Pons (tissue), 1 donor: ENCODE measurements at regions not wholly inside any gene's neighbourhood (a gene's known extent, or its start where the extent isn't known, plus 50 kb on each side); places are given as distances from the start of the nearest gene placed in this dataset.
A peak's percentile ranks its signal among the peaks of the same experiment; 100 is the strongest.

Experiments used
- DNase-seq: peaks from one replicate; pipeline ENCODE4 v3.0.0-alpha.2; 2016; ENCODE audit warnings: low spot score

GRCh38 chr2:200054681-200055468 is 99.5 kb downstream of the MAIP1 start:
- DNase-seq = no peak

GRCh38 chr2:200056105-200056504 is 100.7 kb downstream of the MAIP1 start:
- no peak for DNase-seq

GRCh38 chr2:200063155-200063554 is 107.8 kb downstream of the MAIP1 start:
- no peak for DNase-seq

- DNase-seq = no peak
Observed at GRCh38 chr2:200064879-200065278, 109.5 kb downstream of the MAIP1 start.

- no peak for DNase-seq
Observed at GRCh38 chr2:200065477-200065876, 110.1 kb downstream of the MAIP1 start.

- no peak for DNase-seq
Observed at GRCh38 chr2:200066417-200066816, 111.0 kb downstream of the MAIP1 start.

GRCh38 chr2:200068642-200069041 is 113.3 kb downstream of the MAIP1 start:
- DNase-seq = no peak

DNA sequence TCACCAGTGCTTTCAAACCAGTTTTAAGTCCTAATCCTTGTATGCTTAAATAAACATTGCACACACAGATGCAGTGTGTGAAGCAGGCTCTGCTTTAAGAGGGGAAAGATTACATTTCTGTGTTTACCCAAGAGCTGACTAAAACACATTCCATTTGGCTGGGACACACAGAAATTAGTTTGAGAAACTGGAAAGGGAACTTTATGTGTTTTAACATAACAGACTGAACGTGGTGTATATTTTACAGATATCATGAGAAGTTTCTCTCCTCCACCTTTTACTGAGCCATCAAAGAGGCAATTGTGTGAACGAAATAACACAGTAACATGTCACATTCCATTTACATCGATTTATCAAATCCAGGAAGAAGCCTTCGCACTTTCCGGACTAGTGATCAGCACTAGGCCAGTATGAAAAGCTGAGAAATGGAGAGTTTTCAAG is 121.8 kb downstream of the MAIP1 start:
- no peak for DNase-seq

DNA sequence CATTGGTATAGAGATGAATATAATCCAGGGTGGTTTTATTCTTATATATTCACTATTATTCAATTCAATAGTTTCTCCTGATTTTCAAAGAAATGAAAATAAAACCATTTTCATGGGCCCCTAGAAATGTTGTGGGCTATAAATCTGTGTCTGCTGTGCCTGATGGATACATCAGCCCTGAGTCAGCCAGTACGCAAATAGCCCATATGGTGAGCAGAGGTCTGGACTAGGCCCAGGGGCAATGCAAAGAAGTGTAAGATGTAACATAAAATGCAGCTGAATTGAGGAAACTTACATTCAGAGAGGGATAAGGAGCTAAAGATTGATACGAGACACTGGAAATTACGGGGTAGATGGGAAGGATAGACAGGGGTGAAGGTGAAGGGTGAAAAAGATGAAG is 122.5 kb downstream of the MAIP1 start:
- DNase-seq = no peak

GRCh38 chr2:200079356-200079755 is 124.0 kb downstream of the MAIP1 start:
- no peak for DNase-seq

DNA sequence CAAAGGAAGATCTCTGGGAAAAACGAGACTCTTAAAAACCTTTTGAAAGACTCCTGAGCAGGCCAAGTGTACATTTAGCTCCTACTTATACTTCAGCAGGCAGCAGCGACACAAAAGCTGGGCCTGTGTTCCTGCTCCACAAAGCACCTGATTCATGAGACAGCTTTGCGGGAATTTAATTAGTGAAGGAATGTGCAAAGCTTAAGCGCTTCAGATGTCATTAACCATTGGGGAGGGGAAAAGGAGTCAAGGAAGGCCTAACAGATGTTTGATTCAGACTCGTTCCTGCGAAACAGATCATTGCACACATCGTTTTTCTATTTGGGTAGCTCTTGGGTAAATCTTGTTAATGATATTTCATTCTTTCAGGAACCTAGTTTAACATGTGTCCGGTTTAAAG is 125.9 kb downstream of the MAIP1 start:
- no peak for DNase-seq

DNA sequence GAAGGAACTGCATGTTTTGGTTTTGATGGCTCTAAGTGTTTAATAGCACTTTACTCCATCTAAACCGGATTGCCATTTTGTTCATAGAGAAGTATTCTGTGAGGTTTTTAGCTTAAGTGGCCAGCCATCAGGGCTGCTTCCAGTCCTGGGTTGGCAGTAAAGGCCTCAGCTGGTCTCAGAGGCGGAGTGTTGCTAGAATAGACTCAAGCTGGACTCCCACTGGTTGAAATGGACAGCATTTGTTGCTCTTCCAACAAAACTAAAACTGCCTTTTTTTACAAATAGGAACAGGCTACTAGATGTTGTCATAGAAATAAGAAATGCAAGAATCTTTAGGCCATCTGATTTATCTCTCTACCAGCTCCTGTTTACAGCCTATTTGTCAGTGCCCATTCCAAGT is 126.4 kb downstream of the MAIP1 start:
- no peak for DNase-seq

- DNase-seq = no peak
Observed at GRCh38 chr2:200084036-200084435, 128.7 kb downstream of the MAIP1 start.

- DNase-seq = no peak
Observed at GRCh38 chr2:200086911-200087310, 131.5 kb downstream of the MAIP1 start.

DNA sequence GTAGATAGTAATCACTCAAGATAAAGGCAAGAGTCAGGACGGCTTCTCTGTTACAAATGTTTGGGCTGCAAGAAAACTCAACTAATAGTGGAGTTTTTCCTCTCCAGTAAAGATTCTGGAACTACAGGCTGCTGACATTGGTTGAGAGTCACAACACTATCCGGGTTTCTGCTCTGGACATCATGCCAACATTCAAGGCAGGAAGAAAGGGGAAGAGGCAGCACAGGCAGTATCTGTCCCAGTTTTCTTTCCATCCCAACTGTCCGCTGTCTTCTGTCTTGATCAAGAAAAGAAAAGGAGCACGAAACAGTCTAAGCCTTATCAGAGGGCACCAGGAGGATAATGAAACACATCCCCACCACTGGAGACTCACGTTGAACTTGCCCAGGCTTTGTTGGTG is 132.1 kb downstream of the MAIP1 start:
- DNase-seq = no peak

DNA sequence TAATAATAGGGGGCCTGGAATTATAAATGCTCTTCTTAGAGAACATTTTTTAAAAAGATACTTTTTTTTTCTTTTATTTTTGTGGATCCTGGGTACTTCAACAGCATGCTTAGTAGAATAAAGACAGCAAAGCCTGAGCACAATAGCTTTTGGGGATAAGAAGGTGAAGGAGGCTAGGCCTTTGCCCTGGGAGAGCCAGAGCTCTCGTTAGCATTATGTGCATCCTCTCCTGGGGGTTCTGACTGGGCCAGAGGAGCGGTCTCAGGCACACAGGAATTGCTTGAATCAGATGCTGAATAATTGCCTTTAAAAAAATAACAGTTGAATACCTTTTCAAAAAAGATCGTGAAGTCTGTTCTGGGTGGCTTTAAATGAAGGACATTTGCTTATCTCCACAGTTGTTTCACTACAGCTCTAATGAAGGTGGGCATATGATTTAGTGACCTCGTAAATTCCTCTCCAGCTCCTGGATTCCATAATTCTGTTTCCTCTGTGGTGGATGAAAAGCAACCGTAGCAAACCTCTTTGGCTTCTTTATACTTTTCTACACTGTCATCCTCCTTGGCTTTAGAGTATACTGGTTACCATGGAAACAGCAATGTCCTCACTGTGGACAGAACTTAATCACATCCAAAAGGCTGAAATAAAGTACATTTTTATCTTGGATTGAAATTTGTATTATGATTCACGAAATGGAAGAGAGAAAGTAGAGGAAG is 133.8 kb downstream of the MAIP1 start:
- no peak for DNase-seq

GRCh38 chr2:200089756-200090109 is 134.4 kb downstream of the MAIP1 start:
- no peak for DNase-seq

DNA sequence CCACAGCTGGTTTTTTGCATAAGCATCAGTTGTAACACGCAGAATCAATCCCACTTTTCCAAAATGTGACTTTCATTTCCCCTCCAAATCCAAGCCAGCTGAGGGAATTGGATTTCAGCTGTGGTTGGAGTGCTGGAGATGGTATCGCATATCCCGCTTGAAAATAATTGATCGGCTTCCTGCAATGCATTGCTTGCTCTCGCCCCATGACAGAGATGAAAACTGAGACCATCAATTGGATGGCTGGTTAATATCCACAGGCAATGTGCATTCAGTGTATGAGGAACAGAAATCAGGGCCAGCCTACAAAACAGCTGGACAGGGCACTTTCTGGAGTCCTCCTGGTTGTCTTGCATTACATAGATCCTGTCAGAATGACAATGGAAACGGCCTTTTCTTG is 135.3 kb downstream of the MAIP1 start:
- no peak for DNase-seq

DNA sequence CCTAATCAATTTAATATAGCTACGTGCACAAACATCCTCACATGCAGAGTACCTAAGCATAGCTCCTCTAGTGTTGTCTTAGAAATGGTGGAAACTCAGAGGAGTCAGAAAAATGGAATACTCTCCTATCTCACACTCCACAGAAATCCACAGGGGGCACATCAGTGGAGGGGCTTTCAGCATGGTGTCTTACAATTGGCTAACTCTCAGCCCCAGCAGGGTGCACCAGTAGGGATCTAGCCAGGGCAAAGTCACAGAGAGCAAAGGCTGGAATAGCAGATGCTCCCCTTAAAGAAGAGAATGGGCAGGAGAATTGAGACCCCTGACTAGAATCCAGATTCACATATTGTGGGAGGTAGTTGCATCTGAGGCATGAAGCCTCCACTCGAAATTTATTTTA is 135.7 kb downstream of the MAIP1 start:
- no peak for DNase-seq

DNA sequence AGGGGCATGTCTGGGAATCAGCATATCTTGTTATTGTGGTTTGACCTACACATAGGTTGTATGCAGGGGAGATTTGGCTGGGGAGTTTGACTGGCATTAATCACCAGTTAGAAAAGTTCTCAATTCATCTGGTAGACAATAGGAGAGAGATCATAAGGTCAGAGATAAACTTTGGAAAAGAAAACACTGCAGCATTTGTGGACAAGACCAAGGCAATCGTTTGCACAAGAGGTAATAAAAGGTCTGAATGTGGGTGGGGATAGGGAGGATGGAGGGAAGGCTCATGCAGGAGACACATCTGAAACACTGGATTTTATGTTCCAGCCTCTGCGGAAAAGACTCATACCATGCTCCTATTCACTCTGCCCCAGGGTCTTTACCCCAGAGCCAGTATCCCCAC is 136.9 kb downstream of the MAIP1 start:
- DNase-seq = no peak

DNA sequence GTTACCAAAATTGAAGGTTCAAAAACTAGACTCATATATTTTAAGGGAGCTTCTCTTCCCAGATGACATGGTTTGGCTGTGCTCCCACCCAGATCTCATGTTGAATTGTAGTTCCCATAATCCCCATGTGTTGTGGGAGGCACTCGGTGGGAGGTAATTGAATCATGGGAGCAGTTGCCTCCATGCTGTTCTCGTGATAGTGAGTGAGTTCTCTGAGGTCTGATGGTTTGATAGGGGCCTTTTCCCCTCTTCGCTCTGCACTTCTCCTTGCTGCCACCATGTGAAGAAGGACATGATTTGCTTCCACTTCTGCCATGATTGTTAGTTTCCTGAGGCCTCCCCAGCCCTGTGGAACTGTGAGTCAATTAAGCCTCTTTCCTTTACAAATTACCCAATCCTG is 140.1 kb downstream of the MAIP1 start:
- no peak for DNase-seq

DNA sequence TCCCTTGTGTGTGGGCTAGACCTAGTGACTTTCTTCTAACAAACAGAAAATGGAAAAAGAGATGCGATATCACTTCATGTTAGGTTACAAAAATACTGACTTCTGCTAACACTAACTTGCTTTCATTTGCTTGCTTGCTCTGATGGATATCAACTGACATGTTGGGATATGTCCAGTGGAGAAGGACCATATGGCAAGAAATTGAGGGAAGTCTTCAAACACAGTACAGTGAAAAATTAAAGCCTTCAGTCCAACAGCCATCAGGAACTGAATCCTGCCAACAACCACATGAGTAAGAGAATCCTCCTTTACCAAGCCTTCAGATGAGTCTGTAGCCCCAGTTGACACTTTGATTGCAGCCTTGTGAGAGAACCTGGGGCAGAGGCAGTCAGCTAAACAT is 143.9 kb downstream of the MAIP1 start:
- peak; percentile 15 for DNase-seq

GRCh38 chr2:200100027-200100426 is 144.6 kb downstream of the MAIP1 start:
- no peak for DNase-seq

- no peak for DNase-seq
Observed at GRCh38 chr2:200101922-200102321, 146.5 kb downstream of the MAIP1 start.
